Right lobe of liver (tissue), 4 donors: ENCODE measurements at regions not wholly inside any gene's neighbourhood (a gene's known extent, or its start where the extent isn't known, plus 50 kb on each side); places are given as distances from the start of the nearest gene placed in this dataset.

Experiments used
- CTCF ChIP-seq, 4 donors: fragments of 200-600 bp in 3 of 4; fragments of 450-650 bp in 1 of 4; IDR thresholded peaks; one replicate each; pipeline versions ENCODE4 v1.5.1 to v1.8.0; 2016 to 2022; ENCODE audit warnings: antibody characterized with exemption in 4 of 4, mild to moderate bottlenecking in 2 of 4
- POLR2A ChIP-seq: fragments of 450-650 bp; IDR thresholded peaks from one replicate; pipeline ENCODE4 v1.6.1; 2017; ENCODE audit warnings: antibody characterized with exemption, mild to moderate bottlenecking
- donor health status: DM: no; HTN: no; CAD: no.
- donor health status: DM: no; HTN: no; CAD: no.
- donor health status: DM: no; HTN: yes; CAD: no.

GRCh38 chr4:141567326-141567915 is 69.0 kb upstream of the IL15 start:
- no peak for TF ChIP-seq CTCF (IDR thresholded peaks at IDR 0.05)
- no peak for TF ChIP-seq POLR2A
